MM.1S (cell line): ENCODE measurements at regions not wholly inside any gene's neighbourhood (a gene's known extent, or its start where the extent isn't known, plus 50 kb on each side); places are given as distances from the start of the nearest gene placed in this dataset.

Experiments
- DNase-seq: peaks from one replicate; pipeline ENCODE4 v3.0.0-alpha.2; 2015
- H2AFZ ChIP-seq: fragments of 300-600 bp; sonication (generic); 2 replicates; pipeline ENCODE4 v1.6.0; 2016; ENCODE audit warnings: antibody characterized with exemption, low read length
- H3F3A ChIP-seq: fragments of 300-600 bp; sonication (generic); 2 replicates; pipeline ENCODE4 v1.6.1; 2016; ENCODE audit warnings: mild to moderate bottlenecking, antibody characterized with exemption, low read length, moderate library complexity, mixed read lengths; ENCODE audit not compliant: insufficient read depth
- H3K27ac ChIP-seq: fragments of 300-600 bp; sonication (generic); 2 replicates; pipeline ENCODE4 v1.5.1; 2016; ENCODE audit warnings: mild to moderate bottlenecking, low read length
- H3K27me3 ChIP-seq: fragments of 300-600 bp; sonication (generic); replicated peaks from 2 replicates; pipeline ENCODE4 v1.6.0; 2016; ENCODE audit warnings: low read length; ENCODE audit not compliant: insufficient read depth
- H3K36me3 ChIP-seq: fragments of 300-600 bp; sonication (generic); replicated peaks from 2 replicates; pipeline ENCODE4 v1.6.1; 2016; ENCODE audit warnings: mild to moderate bottlenecking, low read length, mixed read lengths; ENCODE audit not compliant: insufficient read depth
- H3K4me1 ChIP-seq: fragments of 300-600 bp; sonication (generic); 2 replicates; pipeline ENCODE4 v1.6.1; 2016; ENCODE audit warnings: low read length, mixed read lengths
- H3K4me2 ChIP-seq: fragments of 300-600 bp; sonication (generic); 2 replicates; pipeline ENCODE4 v1.6.0; 2016; ENCODE audit warnings: low read depth, low read length
- H3K4me3 ChIP-seq: fragments of 300-600 bp; sonication (generic); 2 replicates; pipeline ENCODE4 v1.5.1; 2016; ENCODE audit warnings: low read length, mixed read lengths
- H3K79me2 ChIP-seq: fragments of 300-600 bp; sonication (generic); 2 replicates; pipeline ENCODE4 v1.6.1; 2016; ENCODE audit warnings: mixed run types, low read length, mixed read lengths
- H3K9ac ChIP-seq: fragments of 300-600 bp; sonication (generic); 2 replicates; pipeline ENCODE4 v1.6.1; 2016; ENCODE audit warnings: low read length, mixed read lengths
- H3K9me2 ChIP-seq: fragments of 300-600 bp; sonication (generic); replicated peaks from 2 replicates; pipeline ENCODE4 v1.6.1; 2016; ENCODE audit warnings: mild to moderate bottlenecking, low read length, mixed read lengths; ENCODE audit not compliant: insufficient read depth
- H3K9me3 ChIP-seq: fragments of 300-600 bp; sonication (generic); replicated peaks from 2 replicates; pipeline ENCODE4 v1.6.1; 2016; ENCODE audit warnings: mild to moderate bottlenecking, low read length, mixed read lengths; ENCODE audit not compliant: insufficient read depth
- H4K20me1 ChIP-seq: fragments of 300-600 bp; sonication (generic); 2 replicates; pipeline ENCODE4 v1.6.1; 2016; ENCODE audit warnings: mild to moderate bottlenecking, low read length, moderate library complexity, mixed read lengths; ENCODE audit not compliant: insufficient read depth
- CTCF ChIP-seq: fragments of 300-600 bp; sonication (generic); IDR thresholded peaks from 2 replicates; pipeline ENCODE4 v1.5.1; 2016; ENCODE audit warnings: antibody characterized with exemption, low read length, mixed read lengths
- EZH2 ChIP-seq: fragments of 300-600 bp; sonication (generic); optimal IDR thresholded peaks from 2 replicates; pipeline ENCODE3; 2017; ENCODE audit warnings: low read depth, mild to moderate bottlenecking, antibody characterized with exemption, low read length, mixed read lengths
- EZH2phosphoT487 ChIP-seq: fragments of 300-600 bp; sonication (generic); IDR thresholded peaks from 2 replicates; pipeline ENCODE4 v1.6.1; 2018; ENCODE audit warnings: antibody characterized with exemption, low read length

DNA sequence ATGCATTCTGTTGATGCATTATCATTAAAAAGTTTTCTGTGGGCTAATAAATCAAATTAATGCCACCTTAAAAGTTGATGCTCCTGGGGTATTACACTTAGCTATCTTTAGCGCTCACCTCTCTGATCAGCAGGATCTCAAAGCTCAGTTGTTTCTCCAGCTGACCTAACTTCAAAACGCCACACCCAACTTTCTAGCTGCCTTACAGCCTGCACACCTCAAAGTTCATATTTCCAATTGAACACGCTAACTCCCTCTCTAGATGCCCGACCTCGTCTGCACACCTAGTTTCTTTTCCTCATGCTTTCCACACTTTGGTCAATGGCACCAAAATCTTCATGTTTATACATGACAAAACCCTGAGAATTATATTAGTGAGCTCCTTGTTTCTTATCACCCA, 98.2 kb upstream of the AGTR1 start:
- H3K27ac ChIP-seq = no peak overlapping the region
- H3K9me3 ChIP-seq = no peaks in the 10 kb centered on the region
- H3K4me3 ChIP-seq = no peak overlapping the region
- no peak overlapping the region for H3K4me2 ChIP-seq
- DNase-seq = no peak
- H3K9me2 ChIP-seq = no peaks in the 10 kb centered on the region
- no peaks in the 10 kb centered on the region for H3K79me2 ChIP-seq
- no peaks in the 10 kb centered on the region for H4K20me1 ChIP-seq
- no peak overlapping the region for H3K9ac ChIP-seq
- H3F3A ChIP-seq = no peaks in the 10 kb centered on the region
- no peak overlapping the region for H2AFZ ChIP-seq
- no peaks in the 10 kb centered on the region for H3K36me3 ChIP-seq
- H3K27me3 ChIP-seq = no peaks in the 10 kb centered on the region
- TF ChIP-seq EZH2phosphoT487 (no peak), CTCF (no peak), EZH2 (no peak)
- no peaks in the 10 kb centered on the region for H3K4me1 ChIP-seq

GRCh38 chr3:148600440-148600839, 97.3 kb upstream of the AGTR1 start:
- Histone ChIP-seq H3K9ac (no peak overlapping the region), H3K4me3 (no peak overlapping the region), H3K79me2 (no peaks in the 10 kb centered on the region), H2AFZ (no peak overlapping the region), H4K20me1 (no peaks in the 10 kb centered on the region), H3F3A (no peaks in the 10 kb centered on the region), H3K27me3 (no peaks in the 10 kb centered on the region), H3K9me2 (no peaks in the 10 kb centered on the region), H3K4me1 (no peaks in the 10 kb centered on the region), H3K36me3 (no peaks in the 10 kb centered on the region), H3K9me3 (no peaks in the 10 kb centered on the region), H3K4me2 (no peak overlapping the region), H3K27ac (no peak overlapping the region)
- DNase-seq = no peak
- TF ChIP-seq EZH2phosphoT487 = no peak
- TF ChIP-seq EZH2 = no peak
- TF ChIP-seq CTCF = no peak

DNA sequence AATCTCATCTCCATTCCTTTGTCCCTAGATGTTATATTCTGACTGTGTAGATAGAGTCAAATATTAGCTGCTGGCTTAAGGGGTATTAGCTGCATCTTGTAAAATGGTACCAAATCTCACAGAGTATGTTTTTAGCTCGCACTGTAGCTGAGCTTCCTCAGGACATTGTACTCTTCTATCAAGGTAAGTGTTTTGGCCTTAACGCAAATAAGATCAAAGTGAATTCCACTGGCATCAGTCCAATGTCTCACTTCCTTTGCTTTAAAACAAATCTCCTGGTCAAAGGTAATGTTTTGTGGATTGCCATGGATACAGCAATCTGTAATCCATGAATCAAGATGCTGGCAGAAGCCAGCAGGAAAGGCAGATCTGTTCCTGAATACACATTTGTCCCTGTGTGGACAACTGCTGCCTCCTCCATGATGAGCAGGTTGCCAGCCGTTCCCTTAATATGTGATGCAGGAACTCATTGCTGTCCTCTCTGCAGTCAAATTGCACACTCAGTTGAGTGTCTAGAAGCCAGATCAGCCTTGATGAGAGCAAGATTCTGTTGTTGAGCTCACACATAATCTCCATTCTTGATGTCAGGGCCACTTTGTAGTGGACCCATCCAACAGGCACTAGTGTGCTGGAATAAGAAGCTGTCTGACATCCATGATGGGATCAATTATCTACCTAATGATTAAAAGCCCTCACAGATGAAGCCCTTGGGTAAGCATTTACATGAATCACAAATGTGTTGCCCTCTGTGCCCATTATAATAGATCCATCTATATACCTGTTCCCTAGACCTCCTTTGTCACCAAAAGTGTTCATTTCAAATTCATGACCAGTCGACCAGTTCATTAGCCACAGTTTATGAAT, 96.6 kb upstream of the AGTR1 start:
- TF ChIP-seq EZH2phosphoT487 (no peak), CTCF (no peak), EZH2 (no peak)
- Histone ChIP-seq H3K4me1 (no peaks in the 10 kb centered on the region), H3F3A (no peaks in the 10 kb centered on the region), H4K20me1 (no peaks in the 10 kb centered on the region), H3K9me3 (no peaks in the 10 kb centered on the region), H2AFZ (no peak overlapping the region), H3K79me2 (no peaks in the 10 kb centered on the region), H3K4me3 (no peak overlapping the region), H3K9ac (no peak overlapping the region), H3K9me2 (no peaks in the 10 kb centered on the region), H3K36me3 (no peaks in the 10 kb centered on the region), H3K27me3 (no peaks in the 10 kb centered on the region), H3K4me2 (no peak overlapping the region), H3K27ac (no peak overlapping the region)
- DNase-seq = no peak
